ENCODE measurements at regions not wholly inside any gene's neighbourhood (a gene's known extent, or its start where the extent isn't known, plus 50 kb on each side); places are given as distances from the start of the nearest gene placed in this dataset.

GRCh38 chr3:16114930-16115329, 59.5 kb upstream of the GALNT15 start:
- Histone ChIP-seq H3K27ac (no peak overlapping the region), H3K4me3 (no peak overlapping the region), H3K36me3 (no peaks in the 10 kb centered on the region), H3K27me3 (replicated peaks; ENCODE audit: insufficient read depth) (no peaks in the 10 kb centered on the region), H3K4me1 (replicated peaks) (no peaks in the 10 kb centered on the region), H3K9me3 (no peaks in the 10 kb centered on the region)
- TF ChIP-seq CTCF (IDR thresholded peaks at IDR 0.05) (no peak), POLR2AphosphoS5 (IDR thresholded peaks at IDR 0.05) (no peak)
- no peak for DNase-seq (ENCODE audit: low spot score)
- 77% methylated on average over 3 of the region's 3 CpGs for WGBS
- intact Hi-C loops (cut with DNase I), result no loop called here

GRCh38 chr3:16118396-16118795, 56.1 kb upstream of the GALNT15 start:
- WGBS, result 87% methylated on average over 9 of the region's 9 CpGs
- intact Hi-C loops (cut with DNase I), result no loop called here
- Histone ChIP-seq H3K36me3 (no peaks in the 10 kb centered on the region), H3K4me1 (replicated peaks) (no peaks in the 10 kb centered on the region), H3K4me3 (no peak overlapping the region), H3K9me3 (no peaks in the 10 kb centered on the region), H3K27me3 (replicated peaks; ENCODE audit: insufficient read depth) (no peaks in the 10 kb centered on the region), H3K27ac (no peak overlapping the region)
- no peak for DNase-seq (ENCODE audit: low spot score)
- TF ChIP-seq CTCF (IDR thresholded peaks at IDR 0.05) (no peak), POLR2A (IDR thresholded peaks at IDR 0.05) (no peak), POLR2AphosphoS5 (IDR thresholded peaks at IDR 0.05) (no peak)

GRCh38 chr3:16119887-16120286, 54.6 kb upstream of the GALNT15 start:
- intact Hi-C loops (cut with DNase I), result no loop called here
- H3K36me3 ChIP-seq, result no peaks in the 10 kb centered on the region
- no peaks in the 10 kb centered on the region for H3K27me3 ChIP-seq (replicated peaks; ENCODE audit: insufficient read depth)
- TF ChIP-seq POLR2A (IDR thresholded peaks at IDR 0.05), result no peak
- no peak for TF ChIP-seq CTCF (IDR thresholded peaks at IDR 0.05)
- no peak for TF ChIP-seq POLR2AphosphoS5 (IDR thresholded peaks at IDR 0.05)
- DNase-seq (ENCODE audit: low spot score), result no peak
- H3K4me1 ChIP-seq (replicated peaks), result no peaks in the 10 kb centered on the region
- no peaks in the 10 kb centered on the region for H3K9me3 ChIP-seq
- H3K27ac ChIP-seq, result no peak overlapping the region
- H3K4me3 ChIP-seq, result no peak overlapping the region

GRCh38 chr3:16121391-16121790, 53.1 kb upstream of the GALNT15 start:
- Histone ChIP-seq H3K27me3 (replicated peaks; ENCODE audit: insufficient read depth) (no peaks in the 10 kb centered on the region), H3K4me3 (no peak overlapping the region), H3K27ac (no peak overlapping the region), H3K4me1 (replicated peaks) (no peaks in the 10 kb centered on the region), H3K9me3 (no peaks in the 10 kb centered on the region), H3K36me3 (no peaks in the 10 kb centered on the region)
- intact Hi-C loops (cut with DNase I), result no loop called here
- DNase-seq (ENCODE audit: low spot score), result no peak
- TF ChIP-seq POLR2A (IDR thresholded peaks at IDR 0.05) (no peak), POLR2AphosphoS5 (IDR thresholded peaks at IDR 0.05) (no peak), CTCF (IDR thresholded peaks at IDR 0.05) (no peak)
- 36% methylated on average over 1 of the region's 1 CpG for WGBS

- Histone ChIP-seq H3K4me1 (replicated peaks) (no peaks in the 10 kb centered on the region), H3K36me3 (no peaks in the 10 kb centered on the region), H3K27me3 (replicated peaks; ENCODE audit: insufficient read depth) (no peaks in the 10 kb centered on the region), H3K27ac (no peak overlapping the region), H3K9me3 (no peaks in the 10 kb centered on the region), H3K4me3 (no peak overlapping the region)
- TF ChIP-seq POLR2A (IDR thresholded peaks at IDR 0.05) (no peak), CTCF (IDR thresholded peaks at IDR 0.05) (no peak), POLR2AphosphoS5 (IDR thresholded peaks at IDR 0.05) (no peak)
- intact Hi-C loops (cut with DNase I), result no loop called here
- no peak for DNase-seq (ENCODE audit: low spot score)
- WGBS, result 33% methylated on average over 2 of the region's 2 CpGs
Measured at GRCh38 chr3:16122155-16122554, 52.3 kb upstream of the GALNT15 start.

Data from prostate gland (tissue), 2 donors.